Loucy (cell line): ENCODE measurements at regions not wholly inside any gene's neighbourhood (a gene's known extent, or its start where the extent isn't known, plus 50 kb on each side); places are given as distances from the start of the nearest gene placed in this dataset.

Experiments used
- H2AFZ ChIP-seq: fragments of 200-600 bp; sonication (generic); 2 replicates; pipeline ENCODE4 v1.6.0; 2016; ENCODE audit warnings: antibody characterized with exemption, mild to moderate bottlenecking, low read length, moderate library complexity
- H3F3A ChIP-seq: fragments of 200-600 bp; 2 replicates; pipeline ENCODE4 v1.6.0; 2016; ENCODE audit warnings: antibody characterized with exemption, low read depth, mild to moderate bottlenecking
- H3K27me3 ChIP-seq: fragments of 200-600 bp; sonication (generic); 2 replicates; pipeline ENCODE4 v1.6.1; 2014; ENCODE audit warnings: low read length, mild to moderate bottlenecking; ENCODE audit not compliant: insufficient read depth, poor library complexity, severe bottlenecking
- H3K36me3 ChIP-seq: fragments of 200-600 bp; sonication (generic); 2 replicates; pipeline ENCODE4 v1.6.1; 2016; ENCODE audit warnings: low read length; ENCODE audit not compliant: insufficient read depth
- H3K4me1 ChIP-seq: fragments of 200-600 bp; sonication (generic); 2 replicates; pipeline ENCODE4 v1.5.1; 2014; ENCODE audit warnings: low read length, mild to moderate bottlenecking; ENCODE audit not compliant: insufficient read depth, poor library complexity, severe bottlenecking
- H3K4me2 ChIP-seq: fragments of 200-600 bp; sonication (generic); 2 replicates; pipeline ENCODE4 v1.6.0; 2014; ENCODE audit warnings: antibody characterized with exemption, low read length, low read depth, mild to moderate bottlenecking; ENCODE audit not compliant: poor library complexity, severe bottlenecking
- H3K4me3 ChIP-seq: fragments of 200-600 bp; sonication (generic); 2 replicates; pipeline ENCODE4 v1.5.1; 2014; ENCODE audit warnings: low read length, mild to moderate bottlenecking, mixed read lengths; ENCODE audit not compliant: poor library complexity, severe bottlenecking
- H3K79me2 ChIP-seq: fragments of 200-600 bp; sonication (generic); 2 replicates; pipeline ENCODE4 v1.6.1; 2014; ENCODE audit warnings: low read length; ENCODE audit not compliant: insufficient read depth
- H3K9ac ChIP-seq: fragments of 200-600 bp; sonication (generic); 2 replicates; pipeline ENCODE4 v1.6.0; 2014; ENCODE audit warnings: mild to moderate bottlenecking, low read depth, low read length, moderate library complexity; ENCODE audit not compliant: poor library complexity, severe bottlenecking
- H3K9me2 ChIP-seq: fragments of 200-600 bp; sonication (generic); replicated peaks from 2 replicates; pipeline ENCODE4 v1.6.1; 2016; ENCODE audit warnings: low read depth, low read length, mixed read lengths
- H3K9me3 ChIP-seq: fragments of 200-600 bp; sonication (generic); 2 replicates; pipeline ENCODE4 v1.6.1; 2014; ENCODE audit warnings: mild to moderate bottlenecking, antibody characterized with exemption, low read length, low read depth; ENCODE audit not compliant: insufficient read depth
- H4K20me1 ChIP-seq: fragments of 200-600 bp; sonication (generic); 2 replicates; pipeline ENCODE4 v1.6.0; 2014; ENCODE audit warnings: antibody characterized with exemption, low read length, mild to moderate bottlenecking; ENCODE audit not compliant: insufficient read depth, poor library complexity, severe bottlenecking
- EZH2phosphoT487 ChIP-seq: fragments of 200-600 bp; IDR thresholded peaks from 2 replicates; pipeline ENCODE4 v1.6.1; 2018; ENCODE audit warnings: antibody characterized with exemption, mild to moderate bottlenecking, moderate library complexity, borderline replicate concordance
- TF ChIP-seq, protein P1 (sequence below): fragments of 200-600 bp; sonication (generic); conservative IDR thresholded peaks from 2 replicates; pipeline ENCODE4 v1.5.1; 2014; ENCODE audit warnings: mild to moderate bottlenecking, antibody characterized with exemption, low read length

DNA sequence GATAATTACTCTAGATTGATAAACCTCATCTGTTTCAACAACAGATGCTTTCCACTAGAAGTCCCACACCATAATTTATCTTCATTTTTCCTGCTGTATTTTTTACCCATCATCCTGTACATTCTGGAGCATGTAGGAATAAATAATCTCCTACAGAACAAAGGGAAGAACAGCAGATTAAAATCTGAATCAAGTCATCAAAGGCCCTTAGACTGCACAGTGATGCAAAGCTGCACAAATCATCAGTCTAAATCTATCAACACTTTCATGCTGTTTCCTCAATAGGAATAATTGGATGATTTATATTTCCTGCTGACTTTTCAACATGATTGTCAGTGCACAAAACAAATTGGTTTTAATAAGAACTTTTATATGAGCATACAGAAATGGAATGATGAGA lies 1143.9 kb downstream of the STIM2 start:
- H3K9ac ChIP-seq = no peak overlapping the region
- H3K9me2 ChIP-seq = no peaks in the 10 kb centered on the region
- H3K4me3 ChIP-seq = no peak overlapping the region
- H3F3A ChIP-seq = no peaks in the 10 kb centered on the region
- TF ChIP-seq EZH2phosphoT487 = no peak
- TF ChIP-seq, protein P1, sequence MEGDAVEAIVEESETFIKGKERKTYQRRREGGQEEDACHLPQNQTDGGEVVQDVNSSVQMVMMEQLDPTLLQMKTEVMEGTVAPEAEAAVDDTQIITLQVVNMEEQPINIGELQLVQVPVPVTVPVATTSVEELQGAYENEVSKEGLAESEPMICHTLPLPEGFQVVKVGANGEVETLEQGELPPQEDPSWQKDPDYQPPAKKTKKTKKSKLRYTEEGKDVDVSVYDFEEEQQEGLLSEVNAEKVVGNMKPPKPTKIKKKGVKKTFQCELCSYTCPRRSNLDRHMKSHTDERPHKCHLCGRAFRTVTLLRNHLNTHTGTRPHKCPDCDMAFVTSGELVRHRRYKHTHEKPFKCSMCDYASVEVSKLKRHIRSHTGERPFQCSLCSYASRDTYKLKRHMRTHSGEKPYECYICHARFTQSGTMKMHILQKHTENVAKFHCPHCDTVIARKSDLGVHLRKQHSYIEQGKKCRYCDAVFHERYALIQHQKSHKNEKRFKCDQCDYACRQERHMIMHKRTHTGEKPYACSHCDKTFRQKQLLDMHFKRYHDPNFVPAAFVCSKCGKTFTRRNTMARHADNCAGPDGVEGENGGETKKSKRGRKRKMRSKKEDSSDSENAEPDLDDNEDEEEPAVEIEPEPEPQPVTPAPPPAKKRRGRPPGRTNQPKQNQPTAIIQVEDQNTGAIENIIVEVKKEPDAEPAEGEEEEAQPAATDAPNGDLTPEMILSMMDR = no peak
- H2AFZ ChIP-seq = no peak overlapping the region
- H3K36me3 ChIP-seq = no peaks in the 10 kb centered on the region
- no peaks in the 10 kb centered on the region for H3K9me3 ChIP-seq
- no peaks in the 10 kb centered on the region for H3K4me1 ChIP-seq
- no peaks in the 10 kb centered on the region for H3K79me2 ChIP-seq
- no peak overlapping the region for H3K4me2 ChIP-seq
- no peaks in the 10 kb centered on the region for H3K27me3 ChIP-seq
- H4K20me1 ChIP-seq = no peaks in the 10 kb centered on the region

DNA sequence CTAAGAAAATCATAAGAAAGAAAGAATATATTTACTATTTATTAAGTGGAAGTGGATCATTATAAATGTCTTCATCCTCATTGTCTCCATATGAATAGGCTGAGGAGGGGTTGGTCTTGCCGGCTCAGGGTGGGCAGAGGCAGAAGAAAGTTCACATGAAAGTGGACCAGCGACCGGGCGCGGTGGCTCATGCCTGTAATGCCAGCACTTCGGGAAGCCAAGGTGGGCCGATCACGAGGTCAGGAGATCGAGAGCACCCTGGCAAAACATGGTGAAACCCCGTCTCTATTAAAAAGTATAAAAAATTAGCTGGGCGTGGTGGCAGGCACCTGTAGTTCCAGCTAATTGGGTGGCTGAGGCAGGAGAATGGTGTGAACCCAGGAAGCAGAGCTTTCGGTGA lies 1145.4 kb downstream of the STIM2 start:
- no peaks in the 10 kb centered on the region for H3K36me3 ChIP-seq
- H3K4me2 ChIP-seq = no peak overlapping the region
- no peaks in the 10 kb centered on the region for H4K20me1 ChIP-seq
- no peaks in the 10 kb centered on the region for H3K4me1 ChIP-seq
- H3K9ac ChIP-seq = no peak overlapping the region
- no peaks in the 10 kb centered on the region for H3F3A ChIP-seq
- no peaks in the 10 kb centered on the region for H3K9me2 ChIP-seq
- no peaks in the 10 kb centered on the region for H3K79me2 ChIP-seq
- H3K27me3 ChIP-seq = no peaks in the 10 kb centered on the region
- TF ChIP-seq, protein P1 = no peak
- no peak for TF ChIP-seq EZH2phosphoT487
- H3K4me3 ChIP-seq = no peak overlapping the region
- no peak overlapping the region for H2AFZ ChIP-seq
- H3K9me3 ChIP-seq = no peaks in the 10 kb centered on the region

DNA sequence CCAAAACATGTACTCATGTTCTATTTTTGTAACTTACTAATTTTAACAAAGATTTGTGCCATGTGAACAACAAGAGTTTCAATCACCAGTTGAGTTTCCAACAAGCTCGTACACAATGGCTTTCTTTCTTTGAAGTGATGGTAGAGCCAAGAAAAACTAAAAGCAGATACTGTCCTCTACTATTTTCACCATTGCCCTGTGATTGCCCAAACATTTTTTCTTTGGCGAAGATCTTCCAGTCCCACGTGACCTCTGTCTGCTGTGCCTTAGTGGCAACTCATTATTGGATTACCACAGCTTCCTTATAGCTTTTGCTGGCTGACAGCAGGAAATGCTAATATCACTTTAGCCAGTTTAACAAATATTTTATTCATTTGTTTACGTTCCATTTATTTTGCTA lies 1147.1 kb downstream of the STIM2 start:
- Histone ChIP-seq H3K4me3 (no peak overlapping the region), H3F3A (no peaks in the 10 kb centered on the region), H3K79me2 (no peaks in the 10 kb centered on the region), H2AFZ (no peak overlapping the region), H3K9ac (no peak overlapping the region), H3K9me2 (no peaks in the 10 kb centered on the region), H3K4me1 (no peaks in the 10 kb centered on the region), H3K27me3 (no peaks in the 10 kb centered on the region), H4K20me1 (no peaks in the 10 kb centered on the region), H3K4me2 (no peak overlapping the region), H3K9me3 (no peaks in the 10 kb centered on the region), H3K36me3 (no peaks in the 10 kb centered on the region)
- TF ChIP-seq, protein P1 = no peak
- TF ChIP-seq EZH2phosphoT487 = no peak
